Natural killer cell (primary cell): ENCODE measurements at regions not wholly inside any gene's neighbourhood (a gene's known extent, or its start where the extent isn't known, plus 50 kb on each side); places are given as distances from the start of the nearest gene placed in this dataset.

Source experiments
- ATAC-seq, 3 donors: fragments of 150-1000 bp in 2 of 3; fragments of 200-7000 bp in 1 of 3; cut with Tn5 transposase; 1 replicate in 1 of 3; 2 replicates in 2 of 3; pipeline ENCODE4 v1.10.0; 2021; ENCODE audit warnings: mild to moderate bottlenecking in 2 of 3, moderate library complexity in 2 of 3
- DNase-seq, 2 donors: peaks; one replicate each; pipeline versions ENCODE4 v3.0.0 to v3.0.0-alpha.2; 2013 to 2021; ENCODE audit warnings: mixed read lengths in 1 of 2
- H3K27ac ChIP-seq: one replicate; pipeline ENCODE4 v1.5.1; 2013; ENCODE audit warnings: mild to moderate bottlenecking, low read length
- H3K27me3 ChIP-seq: one replicate; pipeline ENCODE4 v1.6.1; 2013; ENCODE audit warnings: low read length; ENCODE audit not compliant: control insufficient read depth, insufficient read depth
- H3K36me3 ChIP-seq: one replicate; pipeline ENCODE4 v1.6.1; 2013; ENCODE audit warnings: low read length; ENCODE audit not compliant: control insufficient read depth, insufficient read depth
- H3K4me1 ChIP-seq: one replicate; pipeline ENCODE4 v1.6.1; 2013; ENCODE audit warnings: low read length; ENCODE audit not compliant: control insufficient read depth, insufficient read depth
- H3K4me3 ChIP-seq: one replicate; pipeline ENCODE4 v1.5.1; 2013; ENCODE audit warnings: low read length
- H3K9me3 ChIP-seq: one replicate; pipeline ENCODE4 v1.6.1; 2013; ENCODE audit warnings: low read length; ENCODE audit not compliant: control insufficient read depth, insufficient read depth
- H3K27ac Mint-ChIP-seq, 2 donors: one replicate each; pipeline ENCODE4 v1.8.0; 2022; ENCODE audit warnings: mild to moderate bottlenecking in 2 of 2, mixed read lengths in 2 of 2, moderate library complexity in 1 of 2
- H3K27me3 Mint-ChIP-seq, 2 donors: one replicate each; pipeline ENCODE4 v1.8.0; 2022; ENCODE audit warnings: low read depth in 2 of 2, mixed read lengths in 2 of 2
- H3K36me3 Mint-ChIP-seq: one replicate; pipeline ENCODE4 v1.8.0; 2022; ENCODE audit warnings: mixed read lengths
- H3K4me1 Mint-ChIP-seq, 2 donors: one replicate each; pipeline ENCODE4 v1.8.0; 2022; ENCODE audit warnings: mixed read lengths in 2 of 2
- H3K4me3 Mint-ChIP-seq: one replicate; pipeline ENCODE4 v1.8.0; 2022; ENCODE audit warnings: mild to moderate bottlenecking, moderate library complexity, mixed read lengths
- H3K9me3 Mint-ChIP-seq, 2 donors: one replicate each; pipeline ENCODE4 v1.8.0; 2022; ENCODE audit warnings: mixed read lengths in 2 of 2
- WGBS: methylation state at CpG from one replicate; pipeline ENCODE4 v1.1.7; 2013; ENCODE audit warnings: missing lambda C conversion rate; ENCODE audit not compliant: insufficient coverage; 5-methylcytosine and 5-hydroxymethylcytosine counted together
- intact Hi-C: fragments of 100-400 bp; cut with micrococcal nuclease; formaldehyde crosslinking; loops from one replicate; pipeline ENCODE4 v1.14.2; 2022
- TF ChIP-seq, protein P1 (sequence below): fragments of 200-600 bp; IDR thresholded peaks from one replicate; pipeline ENCODE4 v1.8.0; 2022; ENCODE audit warnings: antibody characterized with exemption

GRCh38 chr16:50458667-50459495 is 89.3 kb upstream of the NKD1 start:
- Mint-ChIP-seq H3K27me3 (peaks cover 12 to 38% of the 10 kb centered on the region in 2 donors), H3K4me3 (no peak overlapping the region)
- 86% methylated on average over 14 of the region's 16 CpGs for WGBS

GRCh38 chr16:50457979-50458491 is 89.2 kb upstream of the BRD7 start:
- H3K36me3 Mint-ChIP-seq, result no peaks in the 10 kb centered on the region
- 92% methylated on average over 4 of the region's 5 CpGs for WGBS

More at GRCh38 chr16:50458667-50459495, 89.3 kb upstream of the NKD1 start:
- ATAC-seq (no peak), DNase-seq (no peak)
- Histone ChIP-seq H3K9me3 (no peaks in the 10 kb centered on the region), H3K4me3 (no peak overlapping the region), H3K36me3 (no peaks in the 10 kb centered on the region), H3K4me1 (no peaks in the 10 kb centered on the region), H3K27ac (no peak overlapping the region), H3K27me3 (no peaks in the 10 kb centered on the region)
- intact Hi-C loops, result no loop called here
- Mint-ChIP-seq H3K27ac (no peak overlapping the region), H3K4me1 (peaks cover 0 to 7% of the 10 kb centered on the region in 2 donors), H3K36me3 (no peaks in the 10 kb centered on the region), H3K9me3 (no peaks in the 10 kb centered on the region)
- TF ChIP-seq, protein P1, sequence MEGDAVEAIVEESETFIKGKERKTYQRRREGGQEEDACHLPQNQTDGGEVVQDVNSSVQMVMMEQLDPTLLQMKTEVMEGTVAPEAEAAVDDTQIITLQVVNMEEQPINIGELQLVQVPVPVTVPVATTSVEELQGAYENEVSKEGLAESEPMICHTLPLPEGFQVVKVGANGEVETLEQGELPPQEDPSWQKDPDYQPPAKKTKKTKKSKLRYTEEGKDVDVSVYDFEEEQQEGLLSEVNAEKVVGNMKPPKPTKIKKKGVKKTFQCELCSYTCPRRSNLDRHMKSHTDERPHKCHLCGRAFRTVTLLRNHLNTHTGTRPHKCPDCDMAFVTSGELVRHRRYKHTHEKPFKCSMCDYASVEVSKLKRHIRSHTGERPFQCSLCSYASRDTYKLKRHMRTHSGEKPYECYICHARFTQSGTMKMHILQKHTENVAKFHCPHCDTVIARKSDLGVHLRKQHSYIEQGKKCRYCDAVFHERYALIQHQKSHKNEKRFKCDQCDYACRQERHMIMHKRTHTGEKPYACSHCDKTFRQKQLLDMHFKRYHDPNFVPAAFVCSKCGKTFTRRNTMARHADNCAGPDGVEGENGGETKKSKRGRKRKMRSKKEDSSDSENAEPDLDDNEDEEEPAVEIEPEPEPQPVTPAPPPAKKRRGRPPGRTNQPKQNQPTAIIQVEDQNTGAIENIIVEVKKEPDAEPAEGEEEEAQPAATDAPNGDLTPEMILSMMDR, result no peak

DNA sequence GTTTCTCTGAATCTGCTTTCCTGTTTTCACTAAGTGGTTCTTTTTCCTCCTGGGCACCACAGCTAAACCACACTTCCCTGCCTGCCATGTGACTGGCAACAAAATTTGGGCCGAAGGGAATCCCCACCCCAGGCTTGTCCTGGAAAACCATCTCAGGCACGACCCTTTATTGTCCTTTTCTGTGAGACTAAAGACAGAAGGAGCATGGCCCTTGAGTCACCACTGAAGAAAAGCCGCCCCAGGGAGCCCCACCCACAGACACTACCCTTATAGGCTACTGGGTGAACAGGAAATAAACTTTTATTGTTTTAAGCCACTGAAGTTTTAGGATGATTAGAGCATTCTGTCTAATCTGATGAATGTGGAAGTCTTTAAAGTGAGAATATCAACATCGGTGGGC is 88.6 kb upstream of the BRD7 start:
- H3K9me3 Mint-ChIP-seq, result no peaks in the 10 kb centered on the region
- TF ChIP-seq, protein P1, result no peak
- ATAC-seq (no peak), DNase-seq (no peak)
- H3K9me3 ChIP-seq, result no peaks in the 10 kb centered on the region
- H3K27me3 ChIP-seq, result no peaks in the 10 kb centered on the region
- peaks cover 0 to 7% of the 10 kb centered on the region in 2 donors for H3K4me1 Mint-ChIP-seq
- H3K4me3 Mint-ChIP-seq, result no peak overlapping the region
- no peak overlapping the region for H3K27ac ChIP-seq
- H3K4me1 ChIP-seq, result no peaks in the 10 kb centered on the region
- H3K36me3 Mint-ChIP-seq, result no peaks in the 10 kb centered on the region
- no peaks in the 10 kb centered on the region for H3K36me3 ChIP-seq
- no peak overlapping the region for H3K27ac Mint-ChIP-seq
- peaks cover 7 to 24% of the 10 kb centered on the region in 2 donors for H3K27me3 Mint-ChIP-seq
- WGBS, result 11% methylated on average over 3 of the region's 4 CpGs
- H3K4me3 ChIP-seq, result no peak overlapping the region
- intact Hi-C loops, result no loop called here

More at GRCh38 chr16:50457979-50458491, 89.2 kb upstream of the BRD7 start:
- no peak for ATAC-seq
- Histone ChIP-seq H3K9me3 (no peaks in the 10 kb centered on the region), H3K4me3 (no peak overlapping the region), H3K4me1 (no peaks in the 10 kb centered on the region), H3K36me3 (no peaks in the 10 kb centered on the region), H3K27ac (no peak overlapping the region), H3K27me3 (no peaks in the 10 kb centered on the region)
- Mint-ChIP-seq H3K27me3 (peaks cover 10 to 29% of the 10 kb centered on the region in 2 donors), H3K9me3 (no peaks in the 10 kb centered on the region), H3K4me1 (peaks cover 0 to 7% of the 10 kb centered on the region in 2 donors), H3K4me3 (no peak overlapping the region), H3K27ac (no peak overlapping the region)
- TF ChIP-seq, protein P1, result no peak
- intact Hi-C loops, result no loop called here
- no peak for DNase-seq
